ENCODE measurements at regions not wholly inside any gene's neighbourhood (a gene's known extent, or its start where the extent isn't known, plus 50 kb on each side); places are given as distances from the start of the nearest gene placed in this dataset.

DNA sequence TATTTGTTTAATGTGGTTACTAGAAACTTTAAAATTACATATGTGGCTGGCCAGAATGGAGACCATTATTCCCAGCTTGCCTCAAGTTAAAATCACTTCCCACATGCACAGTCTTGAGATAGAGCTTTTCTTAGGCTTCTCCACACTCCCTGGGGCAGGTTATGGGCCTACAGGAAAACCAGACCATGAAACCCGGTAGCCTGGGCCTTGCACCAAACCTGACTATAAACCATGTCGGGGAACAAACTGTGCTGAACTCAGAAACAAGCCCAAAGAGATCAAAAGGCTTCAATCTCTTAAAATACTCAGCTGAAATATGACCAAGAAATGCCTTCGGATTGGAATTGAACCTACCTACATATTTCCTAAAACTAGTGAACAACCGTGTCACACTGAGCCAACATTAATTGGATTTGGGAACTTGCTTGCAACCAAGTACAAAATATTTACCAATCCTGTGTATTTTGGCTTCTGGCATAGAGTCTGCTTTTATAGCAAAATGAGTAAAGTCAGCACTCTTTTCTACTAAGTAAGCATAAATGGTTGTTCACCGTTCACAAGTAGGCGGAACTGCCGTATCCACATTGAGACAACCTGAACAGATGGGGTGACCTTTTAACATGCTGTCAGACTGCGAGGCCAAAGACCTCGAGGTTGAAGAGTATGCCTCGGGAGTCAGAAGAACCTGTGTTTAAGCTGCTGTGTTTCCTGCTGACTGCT, 199.5 kb downstream of the FAM76B start:
- no peaks in the 10 kb centered on the region for H3K27me3 ChIP-seq
- intact Hi-C loops (cut with DNase I), result no loop called here
- no peak for DNase-seq (ENCODE audit: extremely low spot score in 2 of 2)
- H3K4me1 ChIP-seq, result peaks cover 13% of the 10 kb centered on the region
- no peaks in the 10 kb centered on the region for H3K9me3 ChIP-seq
- no peaks in the 10 kb centered on the region for H3K36me3 ChIP-seq
- no peak overlapping the region for H3K4me3 ChIP-seq
- TF ChIP-seq POLR2AphosphoS5 (IDR thresholded peaks at IDR 0.05; ENCODE audit: insufficient read depth in 1 of 2, low read depth in 1 of 2) (no peak), POLR2A (IDR thresholded peaks at IDR 0.05) (no peak)
- TF ChIP-seq, protein P1, sequence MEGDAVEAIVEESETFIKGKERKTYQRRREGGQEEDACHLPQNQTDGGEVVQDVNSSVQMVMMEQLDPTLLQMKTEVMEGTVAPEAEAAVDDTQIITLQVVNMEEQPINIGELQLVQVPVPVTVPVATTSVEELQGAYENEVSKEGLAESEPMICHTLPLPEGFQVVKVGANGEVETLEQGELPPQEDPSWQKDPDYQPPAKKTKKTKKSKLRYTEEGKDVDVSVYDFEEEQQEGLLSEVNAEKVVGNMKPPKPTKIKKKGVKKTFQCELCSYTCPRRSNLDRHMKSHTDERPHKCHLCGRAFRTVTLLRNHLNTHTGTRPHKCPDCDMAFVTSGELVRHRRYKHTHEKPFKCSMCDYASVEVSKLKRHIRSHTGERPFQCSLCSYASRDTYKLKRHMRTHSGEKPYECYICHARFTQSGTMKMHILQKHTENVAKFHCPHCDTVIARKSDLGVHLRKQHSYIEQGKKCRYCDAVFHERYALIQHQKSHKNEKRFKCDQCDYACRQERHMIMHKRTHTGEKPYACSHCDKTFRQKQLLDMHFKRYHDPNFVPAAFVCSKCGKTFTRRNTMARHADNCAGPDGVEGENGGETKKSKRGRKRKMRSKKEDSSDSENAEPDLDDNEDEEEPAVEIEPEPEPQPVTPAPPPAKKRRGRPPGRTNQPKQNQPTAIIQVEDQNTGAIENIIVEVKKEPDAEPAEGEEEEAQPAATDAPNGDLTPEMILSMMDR (IDR thresholded peaks at IDR 0.05), result no peak
- no peak overlapping the region for H3K27ac ChIP-seq

DNA sequence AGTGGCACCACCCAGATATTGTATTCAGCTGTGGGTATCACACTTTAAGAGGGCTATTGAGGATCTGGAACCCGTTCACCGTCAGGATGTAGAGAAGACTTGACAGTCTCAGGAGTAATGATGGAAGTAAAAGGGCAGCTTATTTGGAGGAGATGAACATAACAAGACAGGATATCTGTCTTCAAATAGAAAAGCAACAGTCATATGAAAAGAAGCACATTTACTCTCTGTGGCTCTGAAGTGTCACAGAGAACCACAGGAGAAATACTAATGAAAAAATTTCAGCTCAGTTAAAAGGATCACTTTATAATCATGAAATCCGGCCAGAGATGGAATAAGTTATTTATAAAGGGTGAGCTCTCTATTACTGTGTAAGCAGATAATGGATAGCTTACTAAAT, 200.8 kb downstream of the FAM76B start:
- Histone ChIP-seq H3K4me1 (peaks cover 13% of the 10 kb centered on the region), H3K4me3 (no peak overlapping the region), H3K27ac (no peak overlapping the region), H3K27me3 (no peaks in the 10 kb centered on the region), H3K36me3 (no peaks in the 10 kb centered on the region), H3K9me3 (no peaks in the 10 kb centered on the region)
- intact Hi-C loops (cut with DNase I), result no loop called here
- no peak for DNase-seq (ENCODE audit: extremely low spot score in 2 of 2)
- TF ChIP-seq POLR2A (IDR thresholded peaks at IDR 0.05) (no peak), POLR2AphosphoS5 (IDR thresholded peaks at IDR 0.05; ENCODE audit: insufficient read depth in 1 of 2, low read depth in 1 of 2) (no peak)
- TF ChIP-seq, protein P1 (IDR thresholded peaks at IDR 0.05), result no peak

DNA sequence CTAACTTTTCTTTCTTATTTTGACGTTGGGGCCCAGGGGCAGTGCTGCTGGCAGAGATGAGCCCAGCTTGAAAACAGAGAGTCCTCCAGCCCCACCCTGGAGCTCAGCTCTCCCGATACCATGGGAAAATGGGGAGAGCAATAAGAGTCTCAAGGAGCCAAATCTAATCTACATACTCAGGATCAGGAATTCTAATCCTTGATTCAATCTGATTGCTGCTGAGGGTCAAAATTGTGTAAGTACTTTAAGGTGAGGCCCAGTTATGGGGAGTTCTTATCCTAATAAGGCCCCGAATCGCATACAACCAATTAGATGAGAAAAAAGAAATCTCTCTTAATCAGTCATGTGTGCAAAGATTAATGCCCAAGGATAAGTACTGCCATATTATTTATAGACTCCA, 202.9 kb downstream of the FAM76B start:
- TF ChIP-seq POLR2AphosphoS5 (IDR thresholded peaks at IDR 0.05; ENCODE audit: insufficient read depth in 1 of 2, low read depth in 1 of 2) (no peak), POLR2A (IDR thresholded peaks at IDR 0.05) (no peak)
- TF ChIP-seq, protein P1 (IDR thresholded peaks at IDR 0.05), result no peak
- Histone ChIP-seq H3K27ac (no peak overlapping the region), H3K36me3 (no peaks in the 10 kb centered on the region), H3K4me1 (peaks cover 13% of the 10 kb centered on the region), H3K4me3 (no peak overlapping the region), H3K9me3 (no peaks in the 10 kb centered on the region), H3K27me3 (no peaks in the 10 kb centered on the region)
- no peak for DNase-seq (ENCODE audit: extremely low spot score in 2 of 2)
- intact Hi-C loops (cut with DNase I), result no loop called here

DNA sequence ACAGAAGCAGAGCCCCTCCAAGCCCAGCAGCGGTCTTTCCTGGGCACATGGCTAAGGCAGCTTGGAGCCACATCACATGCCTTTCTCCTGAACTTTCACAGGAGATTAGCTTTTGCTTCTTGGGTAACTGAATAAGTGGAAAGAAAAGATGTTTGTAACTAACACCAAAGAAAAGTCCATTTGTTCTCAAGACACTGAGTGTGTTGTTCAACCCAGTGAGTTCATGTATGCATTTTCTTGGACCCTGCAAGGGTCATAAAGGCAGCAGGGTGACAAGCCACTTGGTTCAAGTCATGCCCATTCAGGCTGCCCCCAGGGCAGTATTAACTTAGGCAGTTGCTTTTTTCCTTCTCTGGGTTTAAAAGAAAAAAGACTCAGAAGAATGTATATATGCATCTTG, 203.4 kb downstream of the FAM76B start:
- H3K9me3 ChIP-seq, result no peaks in the 10 kb centered on the region
- no peaks in the 10 kb centered on the region for H3K27me3 ChIP-seq
- H3K36me3 ChIP-seq, result no peaks in the 10 kb centered on the region
- DNase-seq (ENCODE audit: extremely low spot score in 2 of 2), result no peak
- no peak overlapping the region for H3K4me3 ChIP-seq
- TF ChIP-seq POLR2AphosphoS5 (IDR thresholded peaks at IDR 0.05; ENCODE audit: insufficient read depth in 1 of 2, low read depth in 1 of 2), result no peak
- no peak for TF ChIP-seq POLR2A (IDR thresholded peaks at IDR 0.05)
- TF ChIP-seq, protein P1 (IDR thresholded peaks at IDR 0.05), result no peak
- H3K4me1 ChIP-seq, result peaks cover 13% of the 10 kb centered on the region
- intact Hi-C loops (cut with DNase I), result no loop called here
- H3K27ac ChIP-seq, result no peak overlapping the region

DNA sequence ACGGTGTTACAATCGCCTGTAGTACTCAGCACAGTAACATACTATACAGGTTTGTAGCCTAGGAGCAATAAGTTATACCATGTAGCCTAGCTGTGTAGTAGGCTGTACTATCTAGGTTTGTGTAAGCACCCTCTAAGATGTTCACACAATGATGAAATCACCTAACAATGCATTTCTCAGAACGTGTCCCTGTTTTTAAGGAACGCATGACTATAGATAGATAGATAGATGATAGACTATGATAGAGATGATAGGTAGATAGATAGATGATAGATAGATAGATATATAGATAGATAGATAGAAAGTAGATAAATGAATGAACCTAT, 203.9 kb downstream of the FAM76B start:
- Histone ChIP-seq H3K9me3 (no peaks in the 10 kb centered on the region), H3K27me3 (no peaks in the 10 kb centered on the region), H3K36me3 (no peaks in the 10 kb centered on the region), H3K4me3 (no peak overlapping the region), H3K27ac (no peak overlapping the region), H3K4me1 (peaks cover 10% of the 10 kb centered on the region)
- intact Hi-C loops (cut with DNase I), result no loop called here
- no peak for TF ChIP-seq POLR2AphosphoS5 (IDR thresholded peaks at IDR 0.05; ENCODE audit: insufficient read depth in 1 of 2, low read depth in 1 of 2)
- no peak for TF ChIP-seq POLR2A (IDR thresholded peaks at IDR 0.05)
- TF ChIP-seq, protein P1 (IDR thresholded peaks at IDR 0.05), result no peak
- DNase-seq (ENCODE audit: extremely low spot score in 2 of 2), result no peak
